B cell (primary cell): ENCODE measurements at regions not wholly inside any gene's neighbourhood (a gene's known extent, or its start where the extent isn't known, plus 50 kb on each side); places are given as distances from the start of the nearest gene placed in this dataset.
"Not testable (repeated sequence)": the region's sequence is repeated elsewhere in the genome, so short reads cannot be mapped to it uniquely, and the experiment has no call there.

ENCODE experiments used
- ATAC-seq: fragments of 200-7000 bp; cut with Tn5 transposase; one replicate; pipeline ENCODE4 v1.10.0; 2021; ENCODE audit warnings: low read depth, mild to moderate bottlenecking, moderate number of reproducible peaks, moderate library complexity
- CTCF ChIA-PET: fragments of 350-600 bp; sonication (Branson Sonifier 250); formaldehyde crosslinking; loops from one replicate; lab custom pipeline; 2021; ENCODE audit warnings: antibody characterized with exemption, inconsistent platforms; lab: Charles Lee
- POLR2A ChIA-PET: fragments of 350-600 bp; sonication (Branson Sonifier 250); formaldehyde crosslinking; loops from one replicate; lab custom pipeline; 2021; ENCODE audit warnings: antibody characterized with exemption; lab: Charles Lee
- DNase-seq: peaks from one replicate; pipeline ENCODE4 v3.0.0; 2013
- H2AFZ ChIP-seq: 2 replicates; pipeline ENCODE4 v1.6.1; 2012; ENCODE audit warnings: mild to moderate bottlenecking, low read depth, low read length; ENCODE audit not compliant: insufficient read depth, poor library complexity, severe bottlenecking
- H3K27ac ChIP-seq, 2 donors: 1 replicate in 1 of 2; 2 replicates in 1 of 2; pipeline ENCODE4 v1.5.1; 2012 to 2013; ENCODE audit warnings: low read length in 2 of 2, mild to moderate bottlenecking in 2 of 2, moderate library complexity in 1 of 2
- H3K27me3 ChIP-seq, 4 experiments: fragments of 200-600 bp in 1 of 4; sonication (generic) in 1 of 4; replicated peaks in 1 of 4; 1 replicate in 2 of 4; 2 replicates in 2 of 4; pipeline versions ENCODE4 v1.6.1 to v1.7.0; 2013 to 2016; ENCODE audit warnings: low read length in 3 of 4, mild to moderate bottlenecking in 2 of 4, mixed read lengths in 1 of 4, moderate library complexity in 1 of 4; ENCODE audit not compliant: insufficient read depth in 4 of 4, control insufficient read depth in 3 of 4; ENCODE audit errors: control extremely low read depth in 1 of 4
- H3K36me3 ChIP-seq, 2 experiments: replicated peaks in 1 of 2; 1 replicate in 1 of 2; 2 replicates in 1 of 2; pipeline versions ENCODE4 v1.6.1 to v1.7.1; 2013; ENCODE audit warnings: low read length in 1 of 2; ENCODE audit not compliant: insufficient read depth in 2 of 2, control insufficient read depth in 1 of 2; ENCODE audit errors: control extremely low read depth in 1 of 2, extremely low read depth in 1 of 2
- H3K4me1 ChIP-seq, 2 donors: fragments of 200-600 bp in 1 of 2; sonication (generic) in 1 of 2; 1 replicate in 1 of 2; 2 replicates in 1 of 2; pipeline versions ENCODE4 v1.5.1 to v1.6.1; 2013 to 2017; ENCODE audit warnings: low read length in 2 of 2; ENCODE audit not compliant: control insufficient read depth in 2 of 2, insufficient read depth in 2 of 2
- H3K4me2 ChIP-seq: replicated peaks from 2 replicates; pipeline ENCODE3; 2012; ENCODE audit warnings: mild to moderate bottlenecking, low read depth, low read length; ENCODE audit not compliant: poor library complexity, severe bottlenecking
- H3K4me3 ChIP-seq, 5 experiments: fragments of 200-600 bp in 1 of 5; sonication (generic) in 1 of 5; 1 replicate in 3 of 5; 2 replicates in 2 of 5; pipeline versions ENCODE4 v1.5.1 to v1.7.0; 2011 to 2016; ENCODE audit warnings: low read length in 4 of 5, mild to moderate bottlenecking in 4 of 5, low read depth in 2 of 5, control low read depth in 1 of 5, moderate library complexity in 1 of 5; ENCODE audit not compliant: insufficient read depth in 1 of 5; ENCODE audit errors: control extremely low read depth in 1 of 5, extremely low read depth in 1 of 5
- H3K79me2 ChIP-seq: fragments of 200-600 bp; sonication (generic); one replicate; pipeline ENCODE4 v1.6.0; 2016; ENCODE audit warnings: low read length; ENCODE audit not compliant: control insufficient read depth, insufficient read depth
- H3K9ac ChIP-seq: fragments of 200-600 bp; sonication (generic); 2 replicates; pipeline ENCODE4 v1.6.1; 2017; ENCODE audit warnings: mild to moderate bottlenecking, low read length, moderate library complexity
- H3K9me3 ChIP-seq, 3 donors: one replicate each; pipeline versions ENCODE4 v1.6.1 to v1.7.1; 2013; ENCODE audit warnings: low read length in 2 of 3; ENCODE audit not compliant: control insufficient read depth in 2 of 3, insufficient read depth in 1 of 3; ENCODE audit errors: control extremely low read depth in 1 of 3
- H4K20me1 ChIP-seq: 2 replicates; pipeline ENCODE4 v1.6.0; 2012; ENCODE audit warnings: mild to moderate bottlenecking, low read length; ENCODE audit not compliant: insufficient read depth, control insufficient read depth, poor library complexity, severe bottlenecking
- H3K27ac Mint-ChIP-seq: one replicate; pipeline ENCODE4 v1.8.0; 2021; ENCODE audit warnings: mixed read lengths
- H3K27me3 Mint-ChIP-seq: one replicate; pipeline ENCODE4 v1.8.0; 2021; ENCODE audit warnings: mixed read lengths
- H3K4me1 Mint-ChIP-seq: one replicate; pipeline ENCODE4 v1.8.0; 2021; ENCODE audit warnings: mixed read lengths
- H3K4me3 Mint-ChIP-seq: one replicate; pipeline ENCODE4 v1.8.0; 2021; ENCODE audit warnings: mixed read lengths
- H3K9me3 Mint-ChIP-seq: one replicate; pipeline ENCODE4 v1.8.0; 2022; ENCODE audit warnings: mixed read lengths; ENCODE audit not compliant: insufficient read depth
- EZH2 ChIP-seq: IDR thresholded peaks from 2 replicates; pipeline ENCODE4 v1.6.1; 2012; ENCODE audit warnings: borderline replicate concordance, low read depth, mild to moderate bottlenecking, moderate library complexity, low read length; ENCODE audit not compliant: insufficient read depth, poor library complexity, severe bottlenecking
- WGBS: methylation state at CpG from one replicate; pipeline ENCODE4 v1.1.5; 2013; ENCODE audit warnings: missing lambda C conversion rate; ENCODE audit not compliant: insufficient coverage; 5-methylcytosine and 5-hydroxymethylcytosine counted together
- intact Hi-C: fragments of 100-400 bp; cut with micrococcal nuclease; formaldehyde crosslinking; loops from one replicate; pipeline ENCODE4 v1.10.0; 2022
- TF ChIP-seq, protein P1 (sequence below): fragments of 200-600 bp; IDR thresholded peaks from one replicate; pipeline ENCODE4 v1.8.0; 2022; ENCODE audit warnings: antibody characterized with exemption, mild to moderate bottlenecking

DNA sequence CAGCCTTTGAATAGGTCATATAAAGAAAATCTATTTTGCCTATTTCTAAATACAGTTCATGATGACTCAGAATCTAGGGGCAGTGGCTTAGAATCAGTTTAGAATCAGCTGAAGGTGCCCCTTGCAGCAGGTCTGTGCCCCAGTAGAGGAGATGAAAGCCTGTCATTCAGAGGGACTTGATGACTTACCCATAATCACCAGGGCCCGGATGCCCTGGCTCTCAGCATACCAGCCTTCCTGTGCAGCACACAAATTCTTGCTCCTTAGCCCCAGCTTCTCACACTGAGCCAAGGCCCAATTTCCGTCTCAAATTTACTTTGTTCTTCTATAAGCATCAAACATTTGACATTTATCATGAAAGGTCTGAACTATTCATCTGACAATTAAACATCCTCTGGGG lies 83.2 kb upstream of the EOMES start:
- intact Hi-C loops: no loop called here
- no peak overlapping the region for H3K27ac Mint-ChIP-seq

DNA sequence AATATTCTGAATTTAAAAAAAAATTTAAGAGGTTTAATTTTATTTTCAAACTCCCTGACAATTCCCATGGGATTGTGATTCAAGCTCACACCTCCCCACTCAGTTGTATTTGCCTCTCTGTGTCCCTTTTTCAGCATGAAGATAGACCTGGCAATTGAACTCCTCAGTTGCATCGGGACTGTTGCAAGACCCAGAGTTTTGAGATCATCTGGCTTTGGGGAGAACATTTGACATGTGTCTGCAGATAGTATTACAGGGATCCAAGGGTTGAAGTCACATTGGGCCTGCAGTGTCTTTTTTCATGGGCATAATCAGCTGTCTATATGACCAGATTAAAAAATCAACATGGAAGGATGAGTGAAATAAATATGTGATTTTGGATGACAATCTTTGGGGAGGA lies 91.1 kb upstream of the EOMES start:
- TF ChIP-seq EZH2: no peak
- TF ChIP-seq, protein P1, sequence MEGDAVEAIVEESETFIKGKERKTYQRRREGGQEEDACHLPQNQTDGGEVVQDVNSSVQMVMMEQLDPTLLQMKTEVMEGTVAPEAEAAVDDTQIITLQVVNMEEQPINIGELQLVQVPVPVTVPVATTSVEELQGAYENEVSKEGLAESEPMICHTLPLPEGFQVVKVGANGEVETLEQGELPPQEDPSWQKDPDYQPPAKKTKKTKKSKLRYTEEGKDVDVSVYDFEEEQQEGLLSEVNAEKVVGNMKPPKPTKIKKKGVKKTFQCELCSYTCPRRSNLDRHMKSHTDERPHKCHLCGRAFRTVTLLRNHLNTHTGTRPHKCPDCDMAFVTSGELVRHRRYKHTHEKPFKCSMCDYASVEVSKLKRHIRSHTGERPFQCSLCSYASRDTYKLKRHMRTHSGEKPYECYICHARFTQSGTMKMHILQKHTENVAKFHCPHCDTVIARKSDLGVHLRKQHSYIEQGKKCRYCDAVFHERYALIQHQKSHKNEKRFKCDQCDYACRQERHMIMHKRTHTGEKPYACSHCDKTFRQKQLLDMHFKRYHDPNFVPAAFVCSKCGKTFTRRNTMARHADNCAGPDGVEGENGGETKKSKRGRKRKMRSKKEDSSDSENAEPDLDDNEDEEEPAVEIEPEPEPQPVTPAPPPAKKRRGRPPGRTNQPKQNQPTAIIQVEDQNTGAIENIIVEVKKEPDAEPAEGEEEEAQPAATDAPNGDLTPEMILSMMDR: no peak
- 33% methylated on average over 1 of the region's 1 CpG for WGBS
- Mint-ChIP-seq H3K9me3 (no peaks in the 10 kb centered on the region), H3K4me1 (no peaks in the 10 kb centered on the region), H3K27me3 (peaks cover 4% of the 10 kb centered on the region), H3K4me3 (no peak overlapping the region), H3K27ac (no peak overlapping the region)
- intact Hi-C loops: no loop called here
- H3K4me3 ChIP-seq: no peak overlapping the region
- POLR2A ChIA-PET: no interaction called here
- no peaks in the 10 kb centered on the region for H4K20me1 ChIP-seq
- no peak overlapping the region for H3K27ac ChIP-seq
- CTCF ChIA-PET: no interaction called here
- H3K79me2 ChIP-seq: no peaks in the 10 kb centered on the region
- no peaks in the 10 kb centered on the region for H3K4me1 ChIP-seq
- ATAC-seq (no peak), DNase-seq (no peak)
- no peak overlapping the region for H2AFZ ChIP-seq
- H3K9me3 ChIP-seq: no peaks in the 10 kb centered on the region
- H3K36me3 ChIP-seq: no peaks in the 10 kb centered on the region
- H3K27me3 ChIP-seq: no peaks in the 10 kb centered on the region
- H3K9ac ChIP-seq: no peak overlapping the region
- no peak overlapping the region for H3K4me2 ChIP-seq

More for the DNA sequence above, 83.2 kb upstream of the EOMES start:
- Histone ChIP-seq H3K4me2 (no peak overlapping the region), H3K4me1 (no peaks in the 10 kb centered on the region), H3K27ac (no peak overlapping the region), H3K9ac (no peak overlapping the region), H3K9me3 (no peaks in the 10 kb centered on the region), H3K36me3 (no peaks in the 10 kb centered on the region), H4K20me1 (no peaks in the 10 kb centered on the region), H3K27me3 (no peaks in the 10 kb centered on the region), H2AFZ (no peak overlapping the region), H3K79me2 (no peaks in the 10 kb centered on the region), H3K4me3 (no peak overlapping the region)
- no peaks in the 10 kb centered on the region for H3K27me3 Mint-ChIP-seq
- TF ChIP-seq, protein P1: no peak
- no peak for TF ChIP-seq EZH2
- ATAC-seq (no peak), DNase-seq (no peak)
- peaks cover 2% of the 10 kb centered on the region for H3K9me3 Mint-ChIP-seq
- H3K4me1 Mint-ChIP-seq: no peaks in the 10 kb centered on the region
- H3K4me3 Mint-ChIP-seq: no peak overlapping the region
- ChIA-PET CTCF (no interaction called here), POLR2A (no interaction called here)
- 100% methylated on average over 1 of the region's 2 CpGs for WGBS

DNA sequence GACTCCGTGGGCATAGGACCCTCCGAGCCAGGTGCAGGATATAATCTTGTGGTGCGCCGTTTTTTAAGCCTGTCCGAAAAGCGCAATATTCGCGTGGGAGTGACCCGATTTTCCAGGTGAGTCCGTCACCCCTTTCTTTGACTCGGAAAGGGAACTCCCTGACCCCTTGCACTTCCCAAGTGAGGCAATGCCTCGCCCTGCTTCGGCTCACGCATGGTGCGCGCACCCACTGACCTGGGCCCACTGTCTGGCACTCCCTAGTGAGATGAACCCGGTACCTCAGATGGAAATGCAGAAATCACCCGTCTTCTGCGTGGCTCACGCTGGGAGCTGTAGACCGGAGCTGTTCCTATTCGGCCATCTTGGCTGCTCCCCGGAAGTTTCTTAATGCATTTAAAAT lies 99.5 kb upstream of the EOMES start:
- H3K79me2 ChIP-seq, POLR2A ChIA-PET, H4K20me1 ChIP-seq, intact Hi-C loops, DNase-seq, H3K4me3 Mint-ChIP-seq, H3K4me3 ChIP-seq, H3K9me3 ChIP-seq, H3K27ac ChIP-seq, ATAC-seq, H3K27me3 ChIP-seq, H3K9me3 Mint-ChIP-seq, H3K4me1 ChIP-seq, H3K27ac Mint-ChIP-seq, CTCF ChIA-PET, H3K4me2 ChIP-seq, H2AFZ ChIP-seq, H3K9ac ChIP-seq, H3K4me1 Mint-ChIP-seq, H3K27me3 Mint-ChIP-seq, H3K36me3 ChIP-seq: not testable (repeated sequence)
- WGBS: 96% methylated on average over 10 of the region's 23 CpGs
